ENCODE measurements at regions not wholly inside any gene's neighbourhood (a gene's known extent, or its start where the extent isn't known, plus 50 kb on each side); places are given as distances from the start of the nearest gene placed in this dataset.

DNA sequence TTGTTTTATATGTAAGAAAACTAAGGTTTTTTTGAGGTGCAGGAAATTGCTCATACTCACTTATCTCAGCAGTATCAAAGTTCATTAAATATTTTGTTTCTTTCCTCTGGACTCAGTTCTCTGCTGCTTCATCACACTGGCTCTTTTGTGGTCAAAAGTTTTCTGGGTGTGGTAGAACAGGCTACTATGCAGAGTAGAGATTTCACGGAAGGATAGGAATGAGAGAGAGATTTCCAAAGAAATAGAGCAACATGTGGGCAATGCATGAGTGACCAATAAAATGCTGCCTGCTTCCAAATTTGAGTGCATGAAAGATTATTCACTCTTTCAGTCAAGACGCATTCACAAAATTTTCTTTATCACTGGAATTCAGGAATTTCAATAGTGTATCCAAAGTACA is 577.3 kb upstream of the SEMA6D start:
- no peak for TF ChIP-seq POLR2A (IDR thresholded peaks at IDR 0.05; ENCODE audit: extremely low read depth, insufficient read length)
- TF ChIP-seq, protein P1, sequence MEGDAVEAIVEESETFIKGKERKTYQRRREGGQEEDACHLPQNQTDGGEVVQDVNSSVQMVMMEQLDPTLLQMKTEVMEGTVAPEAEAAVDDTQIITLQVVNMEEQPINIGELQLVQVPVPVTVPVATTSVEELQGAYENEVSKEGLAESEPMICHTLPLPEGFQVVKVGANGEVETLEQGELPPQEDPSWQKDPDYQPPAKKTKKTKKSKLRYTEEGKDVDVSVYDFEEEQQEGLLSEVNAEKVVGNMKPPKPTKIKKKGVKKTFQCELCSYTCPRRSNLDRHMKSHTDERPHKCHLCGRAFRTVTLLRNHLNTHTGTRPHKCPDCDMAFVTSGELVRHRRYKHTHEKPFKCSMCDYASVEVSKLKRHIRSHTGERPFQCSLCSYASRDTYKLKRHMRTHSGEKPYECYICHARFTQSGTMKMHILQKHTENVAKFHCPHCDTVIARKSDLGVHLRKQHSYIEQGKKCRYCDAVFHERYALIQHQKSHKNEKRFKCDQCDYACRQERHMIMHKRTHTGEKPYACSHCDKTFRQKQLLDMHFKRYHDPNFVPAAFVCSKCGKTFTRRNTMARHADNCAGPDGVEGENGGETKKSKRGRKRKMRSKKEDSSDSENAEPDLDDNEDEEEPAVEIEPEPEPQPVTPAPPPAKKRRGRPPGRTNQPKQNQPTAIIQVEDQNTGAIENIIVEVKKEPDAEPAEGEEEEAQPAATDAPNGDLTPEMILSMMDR (IDR thresholded peaks at IDR 0.05; ENCODE audit: low read depth, low read length), result no peak
- no peak for TF ChIP-seq MYC (IDR thresholded peaks at IDR 0.05; ENCODE audit: low read depth, low read length)
